HG02981 (cell line): ENCODE measurements at regions not wholly inside any gene's neighbourhood (a gene's known extent, or its start where the extent isn't known, plus 50 kb on each side); places are given as distances from the start of the nearest gene placed in this dataset.

Experiments
- ATAC-seq: cut with Tn5 transposase; IDR thresholded peaks from one replicate; pipeline ENCODE4 v1.9.1; 2021; ENCODE audit warnings: mild to moderate bottlenecking, moderate library complexity; ENCODE audit not compliant: unreplicated experiment

- ATAC-seq, result no peak
Observed at GRCh38 chr12:24027352-24027751, 77.9 kb upstream of the SOX5 start.

DNA sequence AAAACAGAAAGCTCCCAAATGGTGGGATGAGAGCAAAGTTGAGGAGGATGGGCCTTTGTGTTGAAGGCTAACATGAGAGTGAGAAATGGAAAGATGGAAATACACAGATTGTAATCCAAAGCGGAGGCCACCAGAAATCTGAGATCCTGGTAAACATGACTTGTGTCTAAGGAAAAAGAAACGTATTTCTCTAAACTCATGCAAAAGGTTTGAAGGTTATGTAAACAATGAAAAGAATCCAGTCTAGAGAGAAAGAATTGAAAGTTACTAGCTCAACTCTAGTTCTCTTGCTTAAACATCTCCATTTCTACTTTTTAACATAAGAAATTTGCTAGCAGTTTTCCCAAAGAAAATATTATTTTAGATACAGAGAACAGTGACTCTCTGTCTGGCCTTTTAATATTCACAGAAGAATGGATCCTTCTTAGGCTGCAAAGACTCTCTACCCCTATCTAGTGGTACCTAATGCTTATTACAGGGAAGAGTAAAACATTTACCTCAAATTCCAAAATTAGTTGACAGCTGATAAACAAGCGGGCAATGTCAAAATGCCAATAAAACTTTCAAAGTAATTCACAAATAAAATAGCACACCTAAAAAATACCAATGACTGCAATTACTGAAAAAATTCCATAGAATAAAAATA, 75.8 kb upstream of the SOX5 start:
- no peak for ATAC-seq

DNA sequence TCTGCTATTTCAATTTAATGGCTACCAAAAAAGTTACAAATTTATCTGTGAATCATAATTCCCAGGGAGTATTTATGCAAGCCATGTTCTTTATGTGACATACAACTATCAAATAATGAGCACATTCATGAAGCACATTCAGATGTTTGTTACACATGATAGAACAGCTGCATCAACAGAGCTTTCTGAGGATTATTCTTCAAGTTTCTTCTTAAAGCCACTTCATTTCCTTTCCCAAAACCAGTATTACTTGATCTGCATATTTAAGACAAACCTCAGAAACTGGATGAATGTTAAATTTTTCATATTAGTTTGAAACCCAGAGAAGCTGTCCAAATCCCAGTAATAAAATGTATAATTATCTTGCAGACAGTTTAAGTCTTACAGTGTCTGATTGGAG, 73.6 kb upstream of the SOX5 start:
- ATAC-seq, result no peak

GRCh38 chr12:24021164-24021502, 71.7 kb upstream of the SOX5 start:
- no peak for ATAC-seq

DNA sequence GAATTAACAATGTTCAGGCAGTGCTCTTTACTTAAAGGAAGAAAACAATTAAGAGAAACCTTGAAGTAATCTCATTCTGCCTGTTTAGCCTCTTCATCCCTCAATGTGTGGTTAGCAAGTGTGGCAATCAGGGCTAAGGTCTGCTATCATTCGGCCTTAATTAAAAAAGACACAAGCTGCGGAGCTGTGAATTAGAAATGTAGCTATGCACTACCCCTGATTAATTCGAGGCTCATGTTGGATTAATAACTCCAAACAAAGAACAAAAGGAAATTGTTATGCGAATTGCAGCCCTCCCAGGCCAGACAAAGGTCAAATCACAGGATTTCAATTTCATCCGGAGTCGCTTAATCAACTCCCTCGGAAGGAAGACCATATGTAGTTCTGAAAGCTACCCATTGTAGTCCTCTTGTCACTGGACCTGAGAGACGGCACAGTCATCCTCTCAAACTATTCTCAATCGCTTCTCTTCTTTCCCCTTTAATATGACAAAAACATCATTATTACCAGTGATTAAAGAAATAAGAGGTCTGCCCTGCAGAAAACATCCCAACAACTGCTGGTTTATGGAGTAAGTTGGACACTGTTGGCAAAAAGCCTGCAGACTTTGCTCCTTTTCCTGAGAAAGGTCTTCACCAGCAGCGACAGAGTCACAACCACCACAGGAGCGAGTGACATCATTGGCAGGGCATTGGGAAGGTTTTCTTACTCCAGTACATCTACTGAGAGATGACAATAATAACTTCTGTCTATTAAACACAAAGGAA, 71.1 kb upstream of the SOX5 start:
- ATAC-seq, result no peak

- ATAC-seq, result no peak
Observed at GRCh38 chr12:24015833-24016160, 66.3 kb upstream of the SOX5 start.

DNA sequence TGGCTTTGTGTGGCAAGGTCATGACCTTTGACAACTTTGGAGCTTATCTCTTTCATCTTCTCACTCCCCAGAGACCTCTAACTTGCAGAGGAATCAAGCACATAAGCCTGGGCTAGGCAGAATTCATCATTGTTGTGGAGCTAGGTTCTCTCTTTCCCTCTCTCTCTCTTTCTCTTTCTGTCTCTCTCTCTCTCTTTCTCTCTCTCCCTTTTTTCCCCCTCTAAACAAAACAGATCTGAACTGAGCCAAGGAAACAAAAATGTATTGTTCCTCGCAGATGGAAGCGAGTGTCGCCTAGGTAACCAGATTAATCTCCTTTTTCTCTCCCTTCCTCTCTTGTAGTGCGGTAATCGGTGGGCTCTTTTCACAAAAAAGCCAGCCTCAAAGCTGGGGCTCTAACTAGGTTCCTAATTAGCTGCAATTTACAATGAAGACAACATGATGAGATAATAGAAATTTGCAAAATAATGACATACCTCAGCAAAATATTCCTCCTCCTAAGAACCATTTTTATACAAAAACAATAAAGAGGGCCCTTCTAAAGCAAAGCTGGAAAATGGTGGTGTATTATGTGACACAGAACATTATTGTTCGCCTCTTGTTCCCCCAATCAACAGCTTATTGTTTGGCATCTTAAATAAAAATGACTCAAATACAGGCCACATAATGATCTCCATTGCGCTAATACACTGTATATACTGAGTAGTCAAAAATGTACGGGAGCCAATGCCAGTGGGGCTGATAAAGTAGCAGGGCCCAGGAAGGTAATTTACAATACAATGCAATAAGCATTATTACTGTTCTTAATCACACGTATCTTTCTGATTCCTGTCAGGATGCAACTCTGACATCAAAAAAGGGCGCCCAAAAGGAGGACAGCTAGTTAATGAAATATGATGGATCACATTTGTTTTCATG, 65.7 kb upstream of the SOX5 start:
- ATAC-seq, result no peak

- ATAC-seq, result no peak
Observed at GRCh38 chr12:24014240-24014639, 64.8 kb upstream of the SOX5 start.

DNA sequence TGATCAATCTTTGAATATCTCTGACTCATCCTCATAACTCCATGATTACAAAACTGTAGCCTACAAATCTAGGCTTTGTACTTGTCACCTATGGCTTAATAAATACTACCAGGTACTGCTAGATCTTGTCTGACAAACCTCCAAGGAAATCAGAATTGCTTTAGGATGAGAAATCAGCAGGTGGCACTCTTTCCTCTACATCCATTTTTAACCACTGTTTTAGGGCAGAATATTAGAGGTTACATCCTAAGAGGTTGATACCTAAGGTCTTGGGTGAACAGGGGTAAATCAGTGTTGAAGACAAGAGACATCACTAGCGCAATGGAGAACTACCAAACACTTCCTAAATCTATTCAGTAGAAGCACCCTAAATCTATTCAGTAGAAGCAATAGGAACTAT, 63.1 kb upstream of the SOX5 start:
- no peak for ATAC-seq

DNA sequence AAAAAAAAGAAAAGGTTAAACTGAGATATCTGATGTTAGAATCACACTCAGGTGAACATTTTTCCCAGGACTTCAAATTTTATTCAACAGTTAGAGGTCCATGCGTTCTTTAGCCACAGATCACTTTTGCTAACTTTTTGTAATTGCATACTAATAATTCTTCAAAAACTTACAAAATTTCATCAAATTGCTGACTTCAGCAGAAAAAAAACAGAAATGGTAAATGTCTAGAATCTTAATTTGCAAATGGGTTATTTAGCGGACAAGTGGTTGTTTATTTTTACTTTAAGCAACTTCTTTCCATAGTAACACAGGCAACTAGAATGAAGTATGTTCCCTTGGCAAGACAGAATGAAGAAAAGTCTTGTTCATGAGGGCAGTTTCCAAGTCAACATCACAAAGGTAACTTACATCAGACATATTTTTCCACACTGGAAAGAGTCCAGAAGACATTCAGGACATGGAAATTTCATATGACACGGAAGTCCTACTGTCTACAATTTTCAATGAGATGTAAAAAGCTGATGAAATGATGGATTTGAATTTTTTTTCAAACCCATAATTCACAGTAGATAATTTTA, 62.5 kb upstream of the SOX5 start:
- ATAC-seq, result no peak

DNA sequence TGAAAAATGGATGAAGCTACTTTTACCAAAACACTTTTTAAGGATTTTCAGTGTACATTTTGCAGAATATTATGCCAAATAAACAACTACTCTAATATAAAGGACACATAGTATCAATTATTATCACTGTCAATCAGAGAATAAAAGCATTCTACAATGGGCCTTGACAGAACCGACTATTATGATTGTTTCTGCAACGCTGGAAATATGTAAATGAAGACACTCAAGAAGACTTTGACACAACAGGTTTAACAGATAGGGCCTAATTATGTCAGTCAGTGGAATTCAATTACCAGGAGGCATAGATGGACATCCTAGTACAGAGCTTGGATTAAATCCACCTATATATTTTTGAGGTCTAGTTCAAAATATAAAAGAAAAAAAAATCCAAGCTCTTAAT, 58.7 kb upstream of the SOX5 start:
- no peak for ATAC-seq
